Osteoblast (primary cell): ENCODE measurements at regions not wholly inside any gene's neighbourhood (a gene's known extent, or its start where the extent isn't known, plus 50 kb on each side); places are given as distances from the start of the nearest gene placed in this dataset.
"Not testable (repeated sequence)": the region's sequence is repeated elsewhere in the genome, so short reads cannot be mapped to it uniquely, and the experiment has no call there.

ENCODE experiments used
- DNase-seq: peaks from one replicate; pipeline ENCODE4 v3.0.0; 2011; ENCODE audit warnings: low spot score, mixed read lengths; ENCODE audit not compliant: insufficient read length; ENCODE audit errors: missing footprints
- H2AFZ ChIP-seq: 2 replicates; pipeline ENCODE4 v1.6.0; 2011; ENCODE audit warnings: mild to moderate bottlenecking, low read length
- H3K27ac ChIP-seq: 2 replicates; pipeline ENCODE4 v1.5.1; 2011; ENCODE audit warnings: mild to moderate bottlenecking, low read depth, low read length, moderate library complexity
- H3K27me3 ChIP-seq: 2 replicates; pipeline ENCODE4 v1.6.0; 2012; ENCODE audit warnings: mild to moderate bottlenecking, control low read depth, inconsistent platforms, low read length, moderate library complexity; ENCODE audit not compliant: insufficient read depth
- H3K36me3 ChIP-seq: 2 replicates; pipeline ENCODE4 v1.5.1; 2011; ENCODE audit warnings: mild to moderate bottlenecking, low read length, control low read depth, moderate library complexity; ENCODE audit not compliant: insufficient read depth
- H3K4me1 ChIP-seq: 2 replicates; pipeline ENCODE4 v1.5.1; 2011; ENCODE audit warnings: mild to moderate bottlenecking, low read length, control low read depth, moderate library complexity; ENCODE audit not compliant: insufficient read depth
- H3K4me2 ChIP-seq: 2 replicates; pipeline ENCODE4 v1.6.0; 2011; ENCODE audit warnings: mild to moderate bottlenecking, low read length; ENCODE audit not compliant: insufficient read depth
- H3K4me3 ChIP-seq: fragments of 200-600 bp; sonication (generic); 3 replicates; pipeline ENCODE4 v1.5.1; 2012; ENCODE audit warnings: mild to moderate bottlenecking, low read length, inconsistent platforms; ENCODE audit not compliant: insufficient read depth
- H3K79me2 ChIP-seq: 2 replicates; pipeline ENCODE4 v1.6.0; 2012; ENCODE audit warnings: mild to moderate bottlenecking, low read length, control low read depth, inconsistent platforms; ENCODE audit not compliant: insufficient read depth
- H3K9me3 ChIP-seq: 2 replicates; pipeline ENCODE4 v1.5.1; 2011; ENCODE audit warnings: low read depth, low read length, control low read depth
- H4K20me1 ChIP-seq: 2 replicates; pipeline ENCODE4 v1.6.0; 2012; ENCODE audit warnings: mild to moderate bottlenecking, low read length, control low read depth; ENCODE audit not compliant: insufficient read depth
- CTCF ChIP-seq: IDR thresholded peaks from 2 replicates; pipeline ENCODE4 v1.5.1; 2011; ENCODE audit warnings: mild to moderate bottlenecking, low read depth, low read length, moderate library complexity; ENCODE audit errors: extremely low read depth

- peaks cover 4% of the 10 kb centered on the region for H3K9me3 ChIP-seq
- no peaks in the 10 kb centered on the region for H3K27me3 ChIP-seq
- no peak for DNase-seq
- H3K4me3 ChIP-seq, result no peak overlapping the region
- H3K4me2 ChIP-seq, result no peak overlapping the region
- peak overlapping the region; percentile 32 for H2AFZ ChIP-seq
- H3K4me1 ChIP-seq, result no peaks in the 10 kb centered on the region
- no peaks in the 10 kb centered on the region for H3K79me2 ChIP-seq
- no peak for TF ChIP-seq CTCF
- H3K27ac ChIP-seq, result no peak overlapping the region
- H3K36me3 ChIP-seq, result no peaks in the 10 kb centered on the region
- no peaks in the 10 kb centered on the region for H4K20me1 ChIP-seq
Measured at GRCh38 chr6:121627761-121628160, 192.3 kb downstream of the GJA1 start.

- H3K27ac ChIP-seq, result no peak overlapping the region
- TF ChIP-seq CTCF, result no peak
- no peaks in the 10 kb centered on the region for H3K4me1 ChIP-seq
- H3K36me3 ChIP-seq, result no peaks in the 10 kb centered on the region
- H3K79me2 ChIP-seq, result no peaks in the 10 kb centered on the region
- H3K27me3 ChIP-seq, result no peaks in the 10 kb centered on the region
- H2AFZ ChIP-seq, result no peak overlapping the region
- DNase-seq, result no peak
- H3K4me3 ChIP-seq, result no peak overlapping the region
- H3K4me2 ChIP-seq, result no peak overlapping the region
- no peaks in the 10 kb centered on the region for H4K20me1 ChIP-seq
- peaks cover 8% of the 10 kb centered on the region for H3K9me3 ChIP-seq
Measured at GRCh38 chr6:121630716-121631115, 195.3 kb downstream of the GJA1 start.

DNA sequence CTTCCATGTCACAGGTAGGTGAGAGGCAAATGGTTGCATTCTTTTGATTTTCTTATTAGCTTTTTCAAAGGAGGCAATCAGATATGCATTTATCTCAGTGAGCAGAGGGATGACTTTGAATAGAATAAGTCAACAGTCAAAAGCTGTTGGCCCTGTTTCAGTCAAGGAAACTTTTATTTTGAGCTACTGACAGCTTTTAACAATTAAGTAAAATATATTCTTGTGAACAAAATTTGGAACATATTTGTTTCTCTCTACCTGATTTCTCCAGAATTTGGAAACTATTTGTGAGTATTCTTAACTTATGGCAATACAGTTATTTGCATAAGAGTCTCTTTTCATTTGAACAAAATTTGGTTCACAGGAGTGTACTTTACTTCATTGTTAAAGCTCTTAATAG lies 196.3 kb downstream of the GJA1 start:
- not testable (repeated sequence) for H3K4me3 ChIP-seq, H3K4me1 ChIP-seq, H3K79me2 ChIP-seq, DNase-seq, H3K27me3 ChIP-seq, H3K4me2 ChIP-seq, H3K27ac ChIP-seq, H3K36me3 ChIP-seq, H2AFZ ChIP-seq, H4K20me1 ChIP-seq
- H3K9me3 ChIP-seq, result peaks cover 13% of the 10 kb centered on the region

GRCh38 chr6:121633309-121633708 lies 197.9 kb downstream of the GJA1 start:
- Histone ChIP-seq H3K79me2 (no peaks in the 10 kb centered on the region), H3K4me3 (no peak overlapping the region), H3K27me3 (no peaks in the 10 kb centered on the region), H3K27ac (no peak overlapping the region), H3K4me1 (no peaks in the 10 kb centered on the region), H3K4me2 (no peak overlapping the region), H3K36me3 (no peaks in the 10 kb centered on the region), H3K9me3 (peaks cover 13% of the 10 kb centered on the region), H2AFZ (no peak overlapping the region), H4K20me1 (no peaks in the 10 kb centered on the region)
- no peak for TF ChIP-seq CTCF
- DNase-seq, result no peak

- H2AFZ ChIP-seq, result not testable (repeated sequence)
Measured at GRCh38 chr6:121634586-121634985, 199.1 kb downstream of the GJA1 start.

More at GRCh38 chr6:121634586-121634985, 199.1 kb downstream of the GJA1 start:
- not testable (repeated sequence) for H3K4me3 ChIP-seq, H3K4me1 ChIP-seq, H3K4me2 ChIP-seq, DNase-seq, H3K27ac ChIP-seq, H4K20me1 ChIP-seq, H3K27me3 ChIP-seq, H3K36me3 ChIP-seq, H3K79me2 ChIP-seq
- peaks cover 13% of the 10 kb centered on the region for H3K9me3 ChIP-seq
